HEK293 (cell line): ENCODE measurements at regions not wholly inside any gene's neighbourhood (a gene's known extent, or its start where the extent isn't known, plus 50 kb on each side); places are given as distances from the start of the nearest gene placed in this dataset.

ENCODE experiments used
- HIC1 ChIP-seq: fragments of 450-650 bp; formaldehyde crosslinking; IDR thresholded peaks from 2 replicates; pipeline ENCODE4 v1.5.1; 2016; ENCODE audit warnings: missing biosample characterization, missing genetic modification characterization
- ZNF184 ChIP-seq: fragments of 450-650 bp; IDR thresholded peaks from 2 replicates; pipeline ENCODE4 v1.5.1; 2018; ENCODE audit warnings: missing biosample characterization, mild to moderate bottlenecking, missing genetic modification characterization
- ZNF274 ChIP-seq, 2 experiments: fragments of 200-500 bp in 1 of 2; fragments of 450-650 bp in 1 of 2; sonication (Bioruptor generic) in 1 of 2; formaldehyde crosslinking in 1 of 2; IDR thresholded peaks; 2 replicates each; pipeline versions ENCODE4 v1.5.1 to v1.6.1; 2014 to 2016; ENCODE audit warnings: borderline replicate concordance in 1 of 2, inconsistent platforms in 1 of 2, low read length in 1 of 2, missing biosample characterization in 1 of 2, missing genetic modification characterization in 1 of 2
- ZNF555 ChIP-seq: fragments of 450-650 bp; formaldehyde crosslinking; conservative IDR thresholded peaks from 2 replicates; pipeline ENCODE4 v1.5.1; 2017; ENCODE audit warnings: missing biosample characterization, mild to moderate bottlenecking, missing genetic modification characterization, inconsistent platforms
- ZNF580 ChIP-seq: fragments of 450-650 bp; formaldehyde crosslinking; IDR thresholded peaks from 2 replicates; pipeline ENCODE4 v1.5.1; 2016; ENCODE audit warnings: missing biosample characterization, missing genetic modification characterization
- ZNF629 ChIP-seq: fragments of 450-650 bp; formaldehyde crosslinking; IDR thresholded peaks from 2 replicates; pipeline ENCODE4 v1.5.1; 2017; ENCODE audit warnings: missing biosample characterization, missing genetic modification characterization
- ZNF785 ChIP-seq: fragments of 450-650 bp; formaldehyde crosslinking; IDR thresholded peaks from 2 replicates; pipeline ENCODE4 v1.5.1; 2016; ENCODE audit warnings: missing biosample characterization, missing genetic modification characterization

- TF ChIP-seq ZNF184 (tag by site-specific recombination) (no peak), HIC1 (tag by site-specific recombination) (no peak), ZNF580 (tag by site-specific recombination) (no peak), ZNF274 (IDR thresholded peaks at IDR 0.05; ENCODE audit: low read length) (no peak), ZNF274 (tag by site-specific recombination; IDR thresholded peaks at IDR 0.05; ENCODE audit: borderline replicate concordance) (no peak), ZNF785 (tag by site-specific recombination) (no peak), ZNF629 (no peak), ZNF555 (tag by site-specific recombination) (no peak)
These were observed 371.8 kb upstream of the SALL1 start for GRCh38 chr16:51522902-51523301.
